ENCODE measurements at regions not wholly inside any gene's neighbourhood (a gene's known extent, or its start where the extent isn't known, plus 50 kb on each side); places are given as distances from the start of the nearest gene placed in this dataset.

DNA sequence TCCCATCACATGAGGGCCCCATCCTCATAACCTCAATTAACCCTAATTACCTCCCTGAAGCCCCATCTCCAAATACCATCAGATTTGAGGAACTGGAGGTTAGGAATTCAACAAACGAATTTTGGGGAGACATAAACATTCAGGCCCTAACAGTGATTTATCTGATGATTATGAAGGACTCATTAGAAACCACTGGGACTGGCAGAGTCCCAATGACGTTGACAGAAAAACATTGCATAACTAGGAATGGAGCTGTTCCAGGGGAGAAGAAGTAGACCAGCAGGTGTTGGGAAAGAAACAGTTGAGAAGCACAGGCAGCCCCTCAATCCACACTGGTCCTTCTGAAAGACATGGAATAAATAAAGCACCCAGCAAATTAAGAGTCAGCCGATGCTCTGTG lies 282.0 kb downstream of the MAP2K4 start:
- peaks cover 6% of the 10 kb centered on the region for H3K36me3 Mint-ChIP-seq

DNA sequence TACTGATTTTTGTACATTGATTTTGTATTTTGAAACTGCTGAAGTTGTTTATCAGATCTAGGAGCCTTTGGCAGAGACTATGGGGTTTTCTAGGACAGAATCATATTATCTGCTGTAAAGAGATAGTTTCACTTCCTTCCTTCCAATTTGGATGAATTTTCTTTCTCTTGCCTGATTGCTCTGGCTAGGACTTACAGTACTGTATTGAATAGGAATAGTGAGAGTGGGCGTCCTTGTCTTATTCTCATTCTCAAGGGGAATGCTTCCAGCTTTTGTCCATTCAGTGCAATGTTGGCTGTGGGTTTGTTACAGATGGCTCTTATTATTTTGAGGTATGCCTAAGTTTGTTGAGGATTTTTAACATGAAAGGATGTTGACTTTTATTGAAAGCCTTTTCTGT lies 290.1 kb downstream of the MAP2K4 start:
- no peaks in the 10 kb centered on the region; the same call in 1 of the 2 replicates for H3K27me3 Mint-ChIP-seq (ENCODE audit: low read depth)
- POLR2A ChIA-PET = no interaction called here
- CTCF ChIA-PET = no interaction called here
- H3K4me1 Mint-ChIP-seq = 0 out of 2 replicates have a peak, but pooled peaks cover 3% of the 10 kb centered on the region
- H3K36me3 Mint-ChIP-seq = peaks cover 28% of the 10 kb centered on the region
- DNase-seq (ENCODE audit: low spot score) (no peak), ATAC-seq (no peak)
- H3K9me3 Mint-ChIP-seq = peaks cover 39% of the 10 kb centered on the region
- no peak overlapping the region for H3K4me3 Mint-ChIP-seq
- H3K27ac Mint-ChIP-seq = no peak overlapping the region
- TF ChIP-seq, protein P1, sequence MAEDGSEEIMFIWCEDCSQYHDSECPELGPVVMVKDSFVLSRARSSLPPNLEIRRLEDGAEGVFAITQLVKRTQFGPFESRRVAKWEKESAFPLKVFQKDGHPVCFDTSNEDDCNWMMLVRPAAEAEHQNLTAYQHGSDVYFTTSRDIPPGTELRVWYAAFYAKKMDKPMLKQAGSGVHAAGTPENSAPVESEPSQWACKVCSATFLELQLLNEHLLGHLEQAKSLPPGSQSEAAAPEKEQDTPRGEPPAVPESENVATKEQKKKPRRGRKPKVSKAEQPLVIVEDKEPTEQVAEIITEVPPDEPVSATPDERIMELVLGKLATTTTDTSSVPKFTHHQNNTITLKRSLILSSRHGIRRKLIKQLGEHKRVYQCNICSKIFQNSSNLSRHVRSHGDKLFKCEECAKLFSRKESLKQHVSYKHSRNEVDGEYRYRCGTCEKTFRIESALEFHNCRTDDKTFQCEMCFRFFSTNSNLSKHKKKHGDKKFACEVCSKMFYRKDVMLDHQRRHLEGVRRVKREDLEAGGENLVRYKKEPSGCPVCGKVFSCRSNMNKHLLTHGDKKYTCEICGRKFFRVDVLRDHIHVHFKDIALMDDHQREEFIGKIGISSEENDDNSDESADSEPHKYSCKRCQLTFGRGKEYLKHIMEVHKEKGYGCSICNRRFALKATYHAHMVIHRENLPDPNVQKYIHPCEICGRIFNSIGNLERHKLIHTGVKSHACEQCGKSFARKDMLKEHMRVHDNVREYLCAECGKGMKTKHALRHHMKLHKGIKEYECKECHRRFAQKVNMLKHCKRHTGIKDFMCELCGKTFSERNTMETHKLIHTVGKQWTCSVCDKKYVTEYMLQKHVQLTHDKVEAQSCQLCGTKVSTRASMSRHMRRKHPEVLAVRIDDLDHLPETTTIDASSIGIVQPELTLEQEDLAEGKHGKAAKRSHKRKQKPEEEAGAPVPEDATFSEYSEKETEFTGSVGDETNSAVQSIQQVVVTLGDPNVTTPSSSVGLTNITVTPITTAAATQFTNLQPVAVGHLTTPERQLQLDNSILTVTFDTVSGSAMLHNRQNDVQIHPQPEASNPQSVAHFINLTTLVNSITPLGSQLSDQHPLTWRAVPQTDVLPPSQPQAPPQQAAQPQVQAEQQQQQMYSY (CRISPR knock-in tag; IDR thresholded peaks at IDR 0.05) = no peak
- TF ChIP-seq, protein P2, sequence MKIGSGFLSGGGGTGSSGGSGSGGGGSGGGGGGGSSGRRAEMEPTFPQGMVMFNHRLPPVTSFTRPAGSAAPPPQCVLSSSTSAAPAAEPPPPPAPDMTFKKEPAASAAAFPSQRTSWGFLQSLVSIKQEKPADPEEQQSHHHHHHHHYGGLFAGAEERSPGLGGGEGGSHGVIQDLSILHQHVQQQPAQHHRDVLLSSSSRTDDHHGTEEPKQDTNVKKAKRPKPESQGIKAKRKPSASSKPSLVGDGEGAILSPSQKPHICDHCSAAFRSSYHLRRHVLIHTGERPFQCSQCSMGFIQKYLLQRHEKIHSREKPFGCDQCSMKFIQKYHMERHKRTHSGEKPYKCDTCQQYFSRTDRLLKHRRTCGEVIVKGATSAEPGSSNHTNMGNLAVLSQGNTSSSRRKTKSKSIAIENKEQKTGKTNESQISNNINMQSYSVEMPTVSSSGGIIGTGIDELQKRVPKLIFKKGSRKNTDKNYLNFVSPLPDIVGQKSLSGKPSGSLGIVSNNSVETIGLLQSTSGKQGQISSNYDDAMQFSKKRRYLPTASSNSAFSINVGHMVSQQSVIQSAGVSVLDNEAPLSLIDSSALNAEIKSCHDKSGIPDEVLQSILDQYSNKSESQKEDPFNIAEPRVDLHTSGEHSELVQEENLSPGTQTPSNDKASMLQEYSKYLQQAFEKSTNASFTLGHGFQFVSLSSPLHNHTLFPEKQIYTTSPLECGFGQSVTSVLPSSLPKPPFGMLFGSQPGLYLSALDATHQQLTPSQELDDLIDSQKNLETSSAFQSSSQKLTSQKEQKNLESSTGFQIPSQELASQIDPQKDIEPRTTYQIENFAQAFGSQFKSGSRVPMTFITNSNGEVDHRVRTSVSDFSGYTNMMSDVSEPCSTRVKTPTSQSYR (CRISPR knock-in tag; IDR thresholded peaks at IDR 0.05) = no peak
- TF ChIP-seq TCF7 (CRISPR knock-in tag; IDR thresholded peaks at IDR 0.05; ENCODE audit: low read depth) (no peak), MXD4 (CRISPR knock-in tag; IDR thresholded peaks at IDR 0.05; ENCODE audit: borderline replicate concordance) (no peak)
- TF ChIP-seq, protein P3, sequence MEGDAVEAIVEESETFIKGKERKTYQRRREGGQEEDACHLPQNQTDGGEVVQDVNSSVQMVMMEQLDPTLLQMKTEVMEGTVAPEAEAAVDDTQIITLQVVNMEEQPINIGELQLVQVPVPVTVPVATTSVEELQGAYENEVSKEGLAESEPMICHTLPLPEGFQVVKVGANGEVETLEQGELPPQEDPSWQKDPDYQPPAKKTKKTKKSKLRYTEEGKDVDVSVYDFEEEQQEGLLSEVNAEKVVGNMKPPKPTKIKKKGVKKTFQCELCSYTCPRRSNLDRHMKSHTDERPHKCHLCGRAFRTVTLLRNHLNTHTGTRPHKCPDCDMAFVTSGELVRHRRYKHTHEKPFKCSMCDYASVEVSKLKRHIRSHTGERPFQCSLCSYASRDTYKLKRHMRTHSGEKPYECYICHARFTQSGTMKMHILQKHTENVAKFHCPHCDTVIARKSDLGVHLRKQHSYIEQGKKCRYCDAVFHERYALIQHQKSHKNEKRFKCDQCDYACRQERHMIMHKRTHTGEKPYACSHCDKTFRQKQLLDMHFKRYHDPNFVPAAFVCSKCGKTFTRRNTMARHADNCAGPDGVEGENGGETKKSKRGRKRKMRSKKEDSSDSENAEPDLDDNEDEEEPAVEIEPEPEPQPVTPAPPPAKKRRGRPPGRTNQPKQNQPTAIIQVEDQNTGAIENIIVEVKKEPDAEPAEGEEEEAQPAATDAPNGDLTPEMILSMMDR (IDR thresholded peaks at IDR 0.05) = no peak
- TF ChIP-seq, protein P4, sequence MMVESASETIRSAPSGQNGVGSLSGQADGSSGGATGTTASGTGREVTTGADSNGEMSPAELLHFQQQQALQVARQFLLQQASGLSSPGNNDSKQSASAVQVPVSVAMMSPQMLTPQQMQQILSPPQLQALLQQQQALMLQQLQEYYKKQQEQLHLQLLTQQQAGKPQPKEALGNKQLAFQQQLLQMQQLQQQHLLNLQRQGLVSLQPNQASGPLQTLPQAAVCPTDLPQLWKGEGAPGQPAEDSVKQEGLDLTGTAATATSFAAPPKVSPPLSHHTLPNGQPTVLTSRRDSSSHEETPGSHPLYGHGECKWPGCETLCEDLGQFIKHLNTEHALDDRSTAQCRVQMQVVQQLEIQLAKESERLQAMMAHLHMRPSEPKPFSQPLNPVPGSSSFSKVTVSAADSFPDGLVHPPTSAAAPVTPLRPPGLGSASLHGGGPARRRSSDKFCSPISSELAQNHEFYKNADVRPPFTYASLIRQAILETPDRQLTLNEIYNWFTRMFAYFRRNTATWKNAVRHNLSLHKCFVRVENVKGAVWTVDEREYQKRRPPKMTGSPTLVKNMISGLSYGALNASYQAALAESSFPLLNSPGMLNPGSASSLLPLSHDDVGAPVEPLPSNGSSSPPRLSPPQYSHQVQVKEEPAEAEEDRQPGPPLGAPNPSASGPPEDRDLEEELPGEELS (CRISPR knock-in tag; IDR thresholded peaks at IDR 0.05) = no peak

More for the DNA sequence above, 282.0 kb downstream of the MAP2K4 start:
- H3K9me3 Mint-ChIP-seq = peaks cover 30% of the 10 kb centered on the region
- ChIA-PET CTCF (no interaction called here), POLR2A (no interaction called here)
- no peak overlapping the region for H3K27ac Mint-ChIP-seq
- H3K27me3 Mint-ChIP-seq (ENCODE audit: low read depth) = no peaks in the 10 kb centered on the region
- no peak for TF ChIP-seq ZNF671 (CRISPR knock-in tag; IDR thresholded peaks at IDR 0.05)
- TF ChIP-seq, protein P5, sequence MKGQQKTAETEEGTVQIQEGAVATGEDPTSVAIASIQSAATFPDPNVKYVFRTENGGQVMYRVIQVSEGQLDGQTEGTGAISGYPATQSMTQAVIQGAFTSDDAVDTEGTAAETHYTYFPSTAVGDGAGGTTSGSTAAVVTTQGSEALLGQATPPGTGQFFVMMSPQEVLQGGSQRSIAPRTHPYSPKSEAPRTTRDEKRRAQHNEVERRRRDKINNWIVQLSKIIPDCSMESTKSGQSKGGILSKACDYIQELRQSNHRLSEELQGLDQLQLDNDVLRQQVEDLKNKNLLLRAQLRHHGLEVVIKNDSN (CRISPR knock-in tag; IDR thresholded peaks at IDR 0.05) = no peak
- TF ChIP-seq, protein P4 (CRISPR knock-in tag; IDR thresholded peaks at IDR 0.05) = no peak
- TF ChIP-seq KAT7 (CRISPR knock-in tag; IDR thresholded peaks at IDR 0.05; ENCODE audit: borderline replicate concordance) = no peak
- TF ChIP-seq NFATC4 (CRISPR knock-in tag; IDR thresholded peaks at IDR 0.05) = no peak
- TF ChIP-seq MXD4 (CRISPR knock-in tag; IDR thresholded peaks at IDR 0.05; ENCODE audit: borderline replicate concordance) = no peak
- TF ChIP-seq, protein P6, sequence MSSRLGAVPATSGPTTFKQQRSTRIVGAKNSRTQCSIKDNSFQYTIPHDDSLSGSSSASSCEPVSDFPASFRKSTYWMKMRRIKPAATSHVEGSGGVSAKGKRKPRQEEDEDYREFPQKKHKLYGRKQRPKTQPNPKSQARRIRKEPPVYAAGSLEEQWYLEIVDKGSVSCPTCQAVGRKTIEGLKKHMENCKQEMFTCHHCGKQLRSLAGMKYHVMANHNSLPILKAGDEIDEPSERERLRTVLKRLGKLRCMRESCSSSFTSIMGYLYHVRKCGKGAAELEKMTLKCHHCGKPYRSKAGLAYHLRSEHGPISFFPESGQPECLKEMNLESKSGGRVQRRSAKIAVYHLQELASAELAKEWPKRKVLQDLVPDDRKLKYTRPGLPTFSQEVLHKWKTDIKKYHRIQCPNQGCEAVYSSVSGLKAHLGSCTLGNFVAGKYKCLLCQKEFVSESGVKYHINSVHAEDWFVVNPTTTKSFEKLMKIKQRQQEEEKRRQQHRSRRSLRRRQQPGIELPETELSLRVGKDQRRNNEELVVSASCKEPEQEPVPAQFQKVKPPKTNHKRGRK (CRISPR knock-in tag; IDR thresholded peaks at IDR 0.05; ENCODE audit: borderline replicate concordance) = no peak
- TF ChIP-seq, protein P7, sequence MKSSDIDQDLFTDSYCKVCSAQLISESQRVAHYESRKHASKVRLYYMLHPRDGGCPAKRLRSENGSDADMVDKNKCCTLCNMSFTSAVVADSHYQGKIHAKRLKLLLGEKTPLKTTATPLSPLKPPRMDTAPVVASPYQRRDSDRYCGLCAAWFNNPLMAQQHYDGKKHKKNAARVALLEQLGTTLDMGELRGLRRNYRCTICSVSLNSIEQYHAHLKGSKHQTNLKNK (CRISPR knock-in tag; IDR thresholded peaks at IDR 0.05) = no peak
- TF ChIP-seq, protein P8, sequence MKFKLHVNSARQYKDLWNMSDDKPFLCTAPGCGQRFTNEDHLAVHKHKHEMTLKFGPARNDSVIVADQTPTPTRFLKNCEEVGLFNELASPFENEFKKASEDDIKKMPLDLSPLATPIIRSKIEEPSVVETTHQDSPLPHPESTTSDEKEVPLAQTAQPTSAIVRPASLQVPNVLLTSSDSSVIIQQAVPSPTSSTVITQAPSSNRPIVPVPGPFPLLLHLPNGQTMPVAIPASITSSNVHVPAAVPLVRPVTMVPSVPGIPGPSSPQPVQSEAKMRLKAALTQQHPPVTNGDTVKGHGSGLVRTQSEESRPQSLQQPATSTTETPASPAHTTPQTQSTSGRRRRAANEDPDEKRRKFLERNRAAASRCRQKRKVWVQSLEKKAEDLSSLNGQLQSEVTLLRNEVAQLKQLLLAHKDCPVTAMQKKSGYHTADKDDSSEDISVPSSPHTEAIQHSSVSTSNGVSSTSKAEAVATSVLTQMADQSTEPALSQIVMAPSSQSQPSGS (CRISPR knock-in tag; IDR thresholded peaks at IDR 0.05; ENCODE audit: borderline replicate concordance, low read depth) = no peak
- no peak for TF ChIP-seq TCF7 (CRISPR knock-in tag; IDR thresholded peaks at IDR 0.05; ENCODE audit: low read depth)
- TF ChIP-seq, protein P9, sequence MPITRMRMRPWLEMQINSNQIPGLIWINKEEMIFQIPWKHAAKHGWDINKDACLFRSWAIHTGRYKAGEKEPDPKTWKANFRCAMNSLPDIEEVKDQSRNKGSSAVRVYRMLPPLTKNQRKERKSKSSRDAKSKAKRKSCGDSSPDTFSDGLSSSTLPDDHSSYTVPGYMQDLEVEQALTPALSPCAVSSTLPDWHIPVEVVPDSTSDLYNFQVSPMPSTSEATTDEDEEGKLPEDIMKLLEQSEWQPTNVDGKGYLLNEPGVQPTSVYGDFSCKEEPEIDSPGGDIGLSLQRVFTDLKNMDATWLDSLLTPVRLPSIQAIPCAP (CRISPR knock-in tag; IDR thresholded peaks at IDR 0.05) = no peak
- no peaks in the 10 kb centered on the region; the same call in 1 of the 2 replicates for H3K4me1 Mint-ChIP-seq
- H3K4me3 Mint-ChIP-seq = no peak overlapping the region
- no peak for ATAC-seq
- DNase-seq (ENCODE audit: low spot score) = no peak

All from WTC11 (cell line).